DND-41 (cell line): ENCODE measurements at regions not wholly inside any gene's neighbourhood (a gene's known extent, or its start where the extent isn't known, plus 50 kb on each side); places are given as distances from the start of the nearest gene placed in this dataset.

ENCODE experiments used
- CTCF ChIP-seq: IDR thresholded peaks from 2 replicates; pipeline ENCODE4 v1.5.1; 2012; ENCODE audit warnings: borderline replicate concordance, low read length, moderate library complexity, mild to moderate bottlenecking; ENCODE audit not compliant: poor library complexity, severe bottlenecking; ENCODE audit errors: extremely low read depth
- EZH2 ChIP-seq: IDR thresholded peaks from 3 replicates; pipeline ENCODE4 v1.6.1; 2012; ENCODE audit warnings: borderline replicate concordance, low read depth, mild to moderate bottlenecking, moderate library complexity, low read length, inconsistent platforms; ENCODE audit not compliant: severe bottlenecking

DNA sequence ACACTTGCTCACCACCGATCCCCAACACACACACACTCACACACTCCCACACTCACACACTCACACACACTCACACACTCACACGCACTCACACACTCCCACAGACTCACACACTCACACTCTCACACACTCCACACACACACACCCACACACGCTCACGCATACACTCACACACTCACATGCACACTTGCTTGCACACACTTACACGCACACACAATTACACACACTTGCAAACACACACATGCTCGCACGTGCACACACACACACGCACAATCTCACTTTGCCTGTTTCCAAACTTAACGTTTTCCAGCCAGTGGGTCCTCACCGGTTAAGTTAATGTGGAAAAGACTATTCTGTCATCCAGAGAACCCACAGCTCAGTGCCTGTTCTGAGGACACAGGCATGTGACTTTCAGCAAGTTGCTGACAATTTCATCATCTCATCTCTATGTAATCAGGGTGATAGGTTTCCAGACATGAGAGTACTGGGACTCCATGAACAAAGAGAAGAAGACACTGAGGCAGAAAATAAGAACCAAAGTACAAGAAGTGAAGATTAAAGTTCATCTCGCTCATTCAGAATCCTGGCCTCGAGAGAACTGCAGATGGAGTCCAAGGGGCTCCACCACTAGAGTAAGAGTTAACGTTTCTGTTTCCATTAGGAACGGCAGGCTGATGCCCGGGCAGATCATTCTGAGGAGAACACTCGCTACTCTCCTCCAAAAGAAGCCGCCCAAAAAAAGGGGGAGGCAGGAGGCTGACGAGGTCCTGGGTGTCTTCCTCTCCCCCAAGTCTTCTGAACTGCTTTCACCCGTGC, 153.2 kb upstream of the FRG1 start:
- TF ChIP-seq CTCF = no peak
- TF ChIP-seq EZH2 = no peak
